IMR-90 (cell line): ENCODE measurements at regions not wholly inside any gene's neighbourhood (a gene's known extent, or its start where the extent isn't known, plus 50 kb on each side); places are given as distances from the start of the nearest gene placed in this dataset.

ENCODE experiments used
- ATAC-seq: fragments of 200-7000 bp; cut with Tn5 transposase; 2 replicates; pipeline ENCODE4 v1.9.1; 2020; ENCODE audit warnings: low read depth, mild to moderate bottlenecking, moderate library complexity
- BruUV-seq: library from RNA; stranded (reverse); fragments of 400-500 nt; replicated peaks from 2 replicates; lab custom pipeline; 2021; lab: Mats Ljungman, UMichigan
- CTCF ChIA-PET: fragments of 300-600 bp; formaldehyde crosslinking; extraction: SDS; loops from one replicate; lab custom pipeline; 2021; ENCODE audit warnings: antibody characterized with exemption; lab: Yijun Ruan, JAX
- POLR2A ChIA-PET: fragments of 300-600 bp; sonication (Branson Sonifier 250); formaldehyde crosslinking; loops from one replicate; lab custom pipeline; 2022; ENCODE audit warnings: antibody characterized with exemption; ENCODE audit not compliant: unreplicated experiment; lab: Charles Lee
- DNase-seq: peaks from one replicate; pipeline ENCODE4 v3.0.0; 2013
- H2AFZ ChIP-seq: replicated peaks from 2 replicates; pipeline ENCODE3; 2013; ENCODE audit warnings: low read length, mild to moderate bottlenecking; ENCODE audit not compliant: poor library complexity
- H2AK5ac ChIP-seq: 2 replicates; pipeline ENCODE4 v1.6.1; 2013; ENCODE audit warnings: low read depth, low read length, inconsistent platforms
- H2AK9ac ChIP-seq: replicated peaks from 2 replicates; pipeline ENCODE3; 2013; ENCODE audit warnings: mild to moderate bottlenecking, low read depth, low read length, moderate library complexity; ENCODE audit not compliant: poor library complexity
- H2BK120ac ChIP-seq: 2 replicates; pipeline ENCODE4 v1.6.1; 2013; ENCODE audit warnings: low read depth, low read length, inconsistent platforms
- H2BK15ac ChIP-seq: 3 replicates; pipeline ENCODE4 v1.6.1; 2013; ENCODE audit warnings: low read depth, low read length, inconsistent platforms
- H2BK20ac ChIP-seq: 2 replicates; pipeline ENCODE4 v1.6.1; 2013; ENCODE audit warnings: low read depth, mild to moderate bottlenecking, inconsistent platforms, low read length, moderate library complexity
- H2BK5ac ChIP-seq: 2 replicates; pipeline ENCODE4 v1.6.1; 2013; ENCODE audit warnings: mild to moderate bottlenecking, low read depth, low read length, inconsistent platforms; ENCODE audit not compliant: poor library complexity, severe bottlenecking
- H3K14ac ChIP-seq: replicated peaks from 2 replicates; pipeline ENCODE4 v1.6.1; 2013; ENCODE audit warnings: low read depth, low read length, inconsistent platforms
- H3K18ac ChIP-seq: 2 replicates; pipeline ENCODE4 v1.6.1; 2013; ENCODE audit warnings: low read depth, low read length, control low read depth
- H3K23ac ChIP-seq: 2 replicates; pipeline ENCODE4 v1.6.1; 2013; ENCODE audit warnings: low read depth, low read length, inconsistent platforms
- H3K27ac ChIP-seq: 2 replicates; pipeline ENCODE4 v1.5.1; 2013; ENCODE audit warnings: mild to moderate bottlenecking, control low read depth, low read length; ENCODE audit not compliant: insufficient read depth
- H3K27me3 ChIP-seq: 2 replicates; pipeline ENCODE4 v1.6.1; 2013; ENCODE audit warnings: low read length; ENCODE audit not compliant: control insufficient read depth, insufficient read depth
- H3K36me3 ChIP-seq: 2 replicates; pipeline ENCODE4 v1.6.1; 2013; ENCODE audit warnings: low read length, mixed read lengths; ENCODE audit not compliant: control insufficient read depth, insufficient read depth
- H3K4ac ChIP-seq: 2 replicates; pipeline ENCODE4 v1.6.1; 2013; ENCODE audit warnings: low read depth, low read length, inconsistent platforms
- H3K4me1 ChIP-seq: 2 replicates; pipeline ENCODE4 v1.6.1; 2013; ENCODE audit warnings: low read length, mixed read lengths; ENCODE audit not compliant: control insufficient read depth, insufficient read depth
- H3K4me2 ChIP-seq: 2 replicates; pipeline ENCODE4 v1.6.1; 2013; ENCODE audit warnings: low read depth, mild to moderate bottlenecking, control low read depth, low read length, moderate library complexity
- H3K4me3 ChIP-seq: 2 replicates; pipeline ENCODE4 v1.5.1; 2013; ENCODE audit warnings: low read depth, mild to moderate bottlenecking, control low read depth, low read length, moderate library complexity; ENCODE audit not compliant: insufficient read depth
- H3K56ac ChIP-seq: 2 replicates; pipeline ENCODE4 v1.6.1; 2013; ENCODE audit warnings: low read length, inconsistent platforms; ENCODE audit not compliant: insufficient read depth; ENCODE audit errors: extremely low read depth
- H3K79me1 ChIP-seq, 2 experiments: 2 replicates each; pipeline ENCODE4 v1.6.1; 2013; ENCODE audit warnings: low read length in 2 of 2, inconsistent platforms in 1 of 2, low read depth in 1 of 2
- H3K9ac ChIP-seq: 2 replicates; pipeline ENCODE4 v1.6.1; 2013; ENCODE audit warnings: low read depth, low read length, control low read depth
- H3K9me1 ChIP-seq: 2 replicates; pipeline ENCODE4 v1.6.1; 2013; ENCODE audit warnings: low read length, inconsistent platforms; ENCODE audit not compliant: insufficient read depth
- H3K9me3 ChIP-seq: 2 replicates; pipeline ENCODE4 v1.6.1; 2013; ENCODE audit warnings: low read length; ENCODE audit not compliant: control insufficient read depth, insufficient read depth
- H4K20me1 ChIP-seq: 2 replicates; pipeline ENCODE4 v1.6.1; 2013; ENCODE audit warnings: low read length, inconsistent platforms; ENCODE audit not compliant: insufficient read depth
- H4K5ac ChIP-seq: 2 replicates; pipeline ENCODE4 v1.6.1; 2013; ENCODE audit warnings: mild to moderate bottlenecking, low read depth, low read length, control low read depth
- H4K8ac ChIP-seq, 2 experiments: 2 replicates each; pipeline ENCODE4 v1.6.1; 2013; ENCODE audit warnings: low read depth in 2 of 2, low read length in 2 of 2, control low read depth in 1 of 2, inconsistent platforms in 1 of 2
- H4K91ac ChIP-seq: 2 replicates; pipeline ENCODE4 v1.6.1; 2013; ENCODE audit warnings: low read depth, low read length, inconsistent platforms; ENCODE audit not compliant: insufficient read depth
- FOS ChIP-seq: fragments of 150-350 bp; IDR thresholded peaks from 2 replicates; pipeline ENCODE4 v1.6.1; 2016; ENCODE audit warnings: low read depth, low read length
- WGBS, 2 experiments: methylation state at CpG; one replicate each; pipeline versions ENCODE4 v1.1.5 to v1.1.7; 2013; ENCODE audit warnings: missing lambda C conversion rate in 2 of 2; ENCODE audit not compliant: insufficient read length in 1 of 2; ENCODE audit errors: extremely low coverage in 2 of 2; 5-methylcytosine and 5-hydroxymethylcytosine counted together
- dilution Hi-C: fragments of 300-500 bp; cut with HindIII; formaldehyde crosslinking; loops from one replicate; pipeline ENCODE4 v1.14.3; 2018; ENCODE audit warnings: low sequenced_read_pairs; ENCODE audit not compliant: unreplicated experiment
- in situ Hi-C: fragments of 300-500 bp; cut with MboI; formaldehyde crosslinking; loops from 3 replicates; pipeline ENCODE4 v1.14.3; 2019; ENCODE audit warnings: low sequenced_read_pairs, inconsistent platforms, mixed read lengths
- intact Hi-C: fragments of 100-400 bp; cut with micrococcal nuclease; formaldehyde crosslinking; loops from 2 replicates; pipeline ENCODE4 v1.10.0; 2022
- TF ChIP-seq, protein P1 (sequence below): fragments of 150-350 bp; IDR thresholded peaks from 2 replicates; pipeline ENCODE4 v1.6.1; 2016; ENCODE audit warnings: low read depth, mild to moderate bottlenecking, low read length, moderate library complexity, borderline replicate concordance

DNA sequence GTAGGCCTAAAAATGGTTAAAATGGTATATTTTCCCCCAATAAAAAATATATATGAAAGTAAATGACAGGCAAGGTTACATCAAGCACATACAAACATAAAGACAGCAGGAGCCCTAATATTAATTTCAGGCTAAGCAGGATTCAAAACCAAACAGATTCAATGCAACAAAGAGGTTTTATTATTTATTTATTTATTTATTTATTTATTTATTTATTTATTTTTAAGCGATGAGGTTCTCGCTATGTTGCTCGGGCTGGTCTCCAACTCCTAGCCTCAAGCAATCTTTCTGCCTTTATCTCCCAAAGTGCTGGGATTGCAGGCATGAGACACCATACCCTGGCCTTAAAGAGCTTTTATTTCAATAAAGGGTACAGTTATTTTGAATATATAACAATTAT is 106.4 kb upstream of the SHB start:
- no peak for ATAC-seq
- peaks cover 3% of the 10 kb centered on the region; the same call in 1 of the 2 replicates for H3K9me3 ChIP-seq
- no peak overlapping the region for H2AFZ ChIP-seq
- ChIA-PET POLR2A (no interaction called here), CTCF (no interaction called here)
- no peak overlapping the region for H2AK5ac ChIP-seq
- no peak overlapping the region for H2BK120ac ChIP-seq
- no peak overlapping the region for H3K18ac ChIP-seq
- H3K4me3 ChIP-seq = no peak overlapping the region
- TF ChIP-seq, protein P1, sequence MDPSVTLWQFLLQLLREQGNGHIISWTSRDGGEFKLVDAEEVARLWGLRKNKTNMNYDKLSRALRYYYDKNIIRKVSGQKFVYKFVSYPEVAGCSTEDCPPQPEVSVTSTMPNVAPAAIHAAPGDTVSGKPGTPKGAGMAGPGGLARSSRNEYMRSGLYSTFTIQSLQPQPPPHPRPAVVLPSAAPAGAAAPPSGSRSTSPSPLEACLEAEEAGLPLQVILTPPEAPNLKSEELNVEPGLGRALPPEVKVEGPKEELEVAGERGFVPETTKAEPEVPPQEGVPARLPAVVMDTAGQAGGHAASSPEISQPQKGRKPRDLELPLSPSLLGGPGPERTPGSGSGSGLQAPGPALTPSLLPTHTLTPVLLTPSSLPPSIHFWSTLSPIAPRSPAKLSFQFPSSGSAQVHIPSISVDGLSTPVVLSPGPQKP = no peak
- no peak for TF ChIP-seq FOS
- H4K5ac ChIP-seq = no peak overlapping the region
- no peak overlapping the region for H3K56ac ChIP-seq
- no peak overlapping the region for H3K4ac ChIP-seq
- no peak overlapping the region for H4K91ac ChIP-seq
- H3K36me3 ChIP-seq = no peaks in the 10 kb centered on the region
- no peak overlapping the region for H2BK5ac ChIP-seq
- H3K4me2 ChIP-seq = no peak overlapping the region
- no peaks in the 10 kb centered on the region for H3K9me1 ChIP-seq
- no peak overlapping the region for H3K23ac ChIP-seq
- intact Hi-C loops = no loop called here
- no peaks in the 10 kb centered on the region for H3K4me1 ChIP-seq
- no peak overlapping the region for H2AK9ac ChIP-seq
- H2BK15ac ChIP-seq = no peak overlapping the region
- no peaks in the 10 kb centered on the region for H4K20me1 ChIP-seq
- H3K79me1 ChIP-seq = no peaks in the 10 kb centered on the region
- no peak overlapping the region for H4K8ac ChIP-seq
- WGBS, 2 experiments = no CpG with 5 or more reads among the region's 3 CpGs
- no peak overlapping the region for H2BK20ac ChIP-seq
- dilution Hi-C loops = no loop called here
- peaks cover 6% of the 10 kb centered on the region; the same call in 1 of the 2 replicates for H3K27me3 ChIP-seq
- no peak overlapping the region for H3K27ac ChIP-seq
- BruUV-seq = no TSS peak
- no peak overlapping the region for H3K14ac ChIP-seq
- DNase-seq = no peak
- H3K9ac ChIP-seq = no peak overlapping the region
- in situ Hi-C loops = no loop called here
